DOHH2 (cell line): ENCODE measurements at regions not wholly inside any gene's neighbourhood (a gene's known extent, or its start where the extent isn't known, plus 50 kb on each side); places are given as distances from the start of the nearest gene placed in this dataset.
"Not testable (repeated sequence)": the region's sequence is repeated elsewhere in the genome, so short reads cannot be mapped to it uniquely, and the experiment has no call there.

Source experiments
- H3F3A ChIP-seq: fragments of 200-600 bp; sonication (generic), shearing (Covaris generic); 2 replicates; pipeline ENCODE4 v1.6.0; 2016; ENCODE audit warnings: antibody characterized with exemption, mild to moderate bottlenecking; ENCODE audit not compliant: control insufficient read depth, insufficient read depth
- H3K27ac ChIP-seq: fragments of 200-600 bp; sonication (generic); 2 replicates; pipeline ENCODE4 v1.5.1; 2014; ENCODE audit warnings: low read depth, mild to moderate bottlenecking, low read length, moderate library complexity
- H3K27me3 ChIP-seq: fragments of 200-600 bp; sonication (generic); 2 replicates; pipeline ENCODE4 v1.6.1; 2014; ENCODE audit warnings: mild to moderate bottlenecking, low read length, mixed read lengths; ENCODE audit not compliant: control insufficient read depth
- H3K36me3 ChIP-seq: fragments of 200-600 bp; sonication (generic); 2 replicates; pipeline ENCODE4 v1.6.1; 2014; ENCODE audit warnings: mild to moderate bottlenecking, low read length, moderate library complexity, mixed read lengths; ENCODE audit not compliant: control insufficient read depth
- H3K4me1 ChIP-seq: fragments of 200-600 bp; sonication (generic); 2 replicates; pipeline ENCODE4 v1.6.1; 2014; ENCODE audit warnings: mild to moderate bottlenecking, low read length, mixed read lengths; ENCODE audit not compliant: control insufficient read depth
- H3K4me2 ChIP-seq: fragments of 200-600 bp; sonication (generic); 2 replicates; pipeline ENCODE4 v1.6.0; 2014; ENCODE audit warnings: mild to moderate bottlenecking, low read length, moderate library complexity
- H3K4me3 ChIP-seq: fragments of 200-600 bp; sonication (generic); 2 replicates; pipeline ENCODE4 v1.5.1; 2014; ENCODE audit warnings: mild to moderate bottlenecking, low read length, mixed read lengths
- H3K79me2 ChIP-seq: fragments of 200-600 bp; sonication (generic); 2 replicates; pipeline ENCODE4 v1.6.1; 2014; ENCODE audit warnings: mild to moderate bottlenecking, low read length, mixed read lengths; ENCODE audit not compliant: control insufficient read depth
- H3K9me2 ChIP-seq: fragments of 200-600 bp; sonication (generic); replicated peaks from 2 replicates; pipeline ENCODE4 v1.6.1; 2014; ENCODE audit warnings: mild to moderate bottlenecking, low read length, mixed read lengths; ENCODE audit not compliant: control insufficient read depth
- H3K9me3 ChIP-seq: fragments of 200-600 bp; sonication (generic); 2 replicates; pipeline ENCODE4 v1.6.1; 2014; ENCODE audit warnings: antibody characterized with exemption, low read length, mixed read lengths; ENCODE audit not compliant: control insufficient read depth, insufficient read depth
- H4K20me1 ChIP-seq: fragments of 200-600 bp; sonication (generic); 2 replicates; pipeline ENCODE4 v1.6.0; 2014; ENCODE audit warnings: low read depth, mild to moderate bottlenecking, antibody characterized with exemption, low read length, moderate library complexity; ENCODE audit not compliant: control insufficient read depth, insufficient read depth
- EZH2phosphoT487 ChIP-seq: fragments of 200-600 bp; sonication (generic); IDR thresholded peaks from 2 replicates; pipeline ENCODE4 v1.6.1; 2017; ENCODE audit warnings: borderline replicate concordance, mild to moderate bottlenecking, antibody characterized with exemption, low read length, moderate library complexity, mixed read lengths
- TF ChIP-seq, protein P1 (sequence below): fragments of 200-600 bp; sonication (generic); IDR thresholded peaks from one replicate; pipeline ENCODE4 v1.5.1; 2014; ENCODE audit warnings: antibody characterized with exemption, mild to moderate bottlenecking, low read depth, low read length; ENCODE audit not compliant: poor library complexity, severe bottlenecking

DNA sequence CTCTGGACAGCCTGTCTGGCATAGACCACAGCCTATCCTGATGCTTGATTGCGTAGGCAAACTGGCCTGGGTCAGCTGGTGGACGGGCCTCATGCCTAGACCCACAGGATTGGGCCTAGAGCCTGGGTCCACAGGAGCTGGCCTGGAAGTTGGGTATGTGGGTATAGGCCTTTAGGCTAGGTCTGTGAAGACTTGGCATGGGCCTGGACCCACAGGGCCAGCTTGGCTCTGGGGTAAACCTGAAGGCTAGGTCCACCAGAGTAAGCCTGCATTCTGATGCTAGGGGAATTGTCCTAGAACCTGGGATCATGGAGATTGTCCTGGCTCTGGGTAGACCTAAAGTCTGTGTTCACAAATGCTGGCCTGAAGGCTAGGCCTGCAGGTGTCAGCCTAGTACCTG, 1293.7 kb downstream of the CNTNAP5 start:
- H3K4me2 ChIP-seq, result no peak overlapping the region

DNA sequence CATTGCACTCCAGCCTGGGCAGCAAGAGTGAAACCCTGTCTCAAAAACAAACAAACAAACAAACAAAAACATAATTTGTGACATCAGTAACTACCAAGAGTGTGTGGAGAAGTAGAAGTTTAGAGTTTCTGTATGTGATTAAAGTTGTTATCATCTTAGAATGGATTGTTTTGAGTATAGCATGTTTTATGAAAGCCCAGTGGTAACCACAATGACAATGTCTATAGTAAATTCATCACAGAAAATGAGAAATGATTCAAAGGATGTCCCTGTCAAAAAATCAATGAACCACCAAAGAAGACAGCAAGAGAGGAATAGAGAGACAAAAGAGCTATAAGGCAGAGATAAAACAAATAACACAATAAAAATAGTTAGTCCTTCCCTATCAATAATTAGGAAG, 1299.2 kb downstream of the CNTNAP5 start:
- no peaks in the 10 kb centered on the region for H3F3A ChIP-seq
- H3K4me1 ChIP-seq, result no peaks in the 10 kb centered on the region
- H3K79me2 ChIP-seq, result no peaks in the 10 kb centered on the region
- no peaks in the 10 kb centered on the region for H3K27me3 ChIP-seq
- H3K9me2 ChIP-seq, result no peaks in the 10 kb centered on the region
- H3K9me3 ChIP-seq, result no peaks in the 10 kb centered on the region
- H3K27ac ChIP-seq, result no peak overlapping the region
- H3K36me3 ChIP-seq, result no peaks in the 10 kb centered on the region
- TF ChIP-seq, protein P1, sequence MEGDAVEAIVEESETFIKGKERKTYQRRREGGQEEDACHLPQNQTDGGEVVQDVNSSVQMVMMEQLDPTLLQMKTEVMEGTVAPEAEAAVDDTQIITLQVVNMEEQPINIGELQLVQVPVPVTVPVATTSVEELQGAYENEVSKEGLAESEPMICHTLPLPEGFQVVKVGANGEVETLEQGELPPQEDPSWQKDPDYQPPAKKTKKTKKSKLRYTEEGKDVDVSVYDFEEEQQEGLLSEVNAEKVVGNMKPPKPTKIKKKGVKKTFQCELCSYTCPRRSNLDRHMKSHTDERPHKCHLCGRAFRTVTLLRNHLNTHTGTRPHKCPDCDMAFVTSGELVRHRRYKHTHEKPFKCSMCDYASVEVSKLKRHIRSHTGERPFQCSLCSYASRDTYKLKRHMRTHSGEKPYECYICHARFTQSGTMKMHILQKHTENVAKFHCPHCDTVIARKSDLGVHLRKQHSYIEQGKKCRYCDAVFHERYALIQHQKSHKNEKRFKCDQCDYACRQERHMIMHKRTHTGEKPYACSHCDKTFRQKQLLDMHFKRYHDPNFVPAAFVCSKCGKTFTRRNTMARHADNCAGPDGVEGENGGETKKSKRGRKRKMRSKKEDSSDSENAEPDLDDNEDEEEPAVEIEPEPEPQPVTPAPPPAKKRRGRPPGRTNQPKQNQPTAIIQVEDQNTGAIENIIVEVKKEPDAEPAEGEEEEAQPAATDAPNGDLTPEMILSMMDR, result no peak
- no peak for TF ChIP-seq EZH2phosphoT487
- no peaks in the 10 kb centered on the region for H4K20me1 ChIP-seq
- H3K4me3 ChIP-seq, result no peak overlapping the region
- no peak overlapping the region for H3K4me2 ChIP-seq

More for the DNA sequence above, 1293.7 kb downstream of the CNTNAP5 start:
- Histone ChIP-seq H3F3A (no peaks in the 10 kb centered on the region), H4K20me1 (no peaks in the 10 kb centered on the region), H3K36me3 (no peaks in the 10 kb centered on the region), H3K27me3 (no peaks in the 10 kb centered on the region), H3K4me3 (no peak overlapping the region), H3K9me2 (no peaks in the 10 kb centered on the region), H3K9me3 (no peaks in the 10 kb centered on the region; the same call in 1 of the 2 replicates), H3K4me1 (no peaks in the 10 kb centered on the region), H3K27ac (no peak overlapping the region), H3K79me2 (no peaks in the 10 kb centered on the region)
- TF ChIP-seq, protein P1, result no peak
- TF ChIP-seq EZH2phosphoT487, result no peak

DNA sequence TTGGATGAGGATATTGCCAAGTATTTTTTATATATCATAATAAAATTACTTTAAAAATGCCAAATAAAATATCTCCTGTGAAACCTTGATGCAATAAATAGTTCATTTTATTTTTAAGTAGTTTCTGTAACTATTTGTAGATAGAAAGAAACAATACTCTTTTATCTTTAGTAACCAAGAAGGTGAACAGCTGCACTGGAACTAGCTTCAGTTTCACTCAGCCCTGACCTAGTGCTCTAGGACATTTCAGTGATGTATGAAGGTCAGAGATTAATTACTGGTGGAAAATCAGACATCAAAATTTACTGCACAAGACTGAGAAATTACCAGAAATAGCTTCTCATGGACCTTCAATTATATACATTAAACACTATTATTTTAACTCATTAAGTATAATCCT, 1305.0 kb downstream of the CNTNAP5 start:
- Histone ChIP-seq H3K9me2 (no peaks in the 10 kb centered on the region), H3K79me2 (no peaks in the 10 kb centered on the region), H3K36me3 (no peaks in the 10 kb centered on the region), H3K9me3 (no peaks in the 10 kb centered on the region), H3K4me1 (no peaks in the 10 kb centered on the region), H3K4me3 (no peak overlapping the region), H3F3A (no peaks in the 10 kb centered on the region), H3K27ac (no peak overlapping the region), H3K27me3 (no peaks in the 10 kb centered on the region), H4K20me1 (no peaks in the 10 kb centered on the region), H3K4me2 (no peak overlapping the region)
- no peak for TF ChIP-seq EZH2phosphoT487
- TF ChIP-seq, protein P1, result no peak

DNA sequence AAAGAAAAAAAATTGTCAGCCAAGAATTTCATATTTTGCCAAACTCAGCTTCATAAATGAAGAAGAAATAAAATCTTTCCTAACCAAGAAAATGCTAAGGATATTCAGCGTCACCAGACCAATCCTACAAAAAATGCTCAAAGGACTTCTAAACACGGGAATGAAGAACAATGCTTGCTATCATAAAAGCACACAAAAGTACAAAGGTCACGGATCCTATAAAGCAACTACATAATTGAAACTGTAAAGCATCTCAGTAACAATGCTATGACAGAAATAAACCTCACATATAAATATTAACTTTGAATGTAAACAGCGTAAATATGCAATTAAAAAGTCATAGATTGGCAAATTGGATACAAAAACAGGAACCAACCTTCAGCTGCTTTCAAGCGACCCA, 1314.6 kb upstream of the GYPC start:
- Histone ChIP-seq H3K9me2 (no peaks in the 10 kb centered on the region), H3K27ac (no peak overlapping the region), H3K79me2 (no peaks in the 10 kb centered on the region), H3K36me3 (no peaks in the 10 kb centered on the region), H3K27me3 (no peaks in the 10 kb centered on the region), H3K4me3 (no peak overlapping the region), H3K9me3 (no peaks in the 10 kb centered on the region), H4K20me1 (no peaks in the 10 kb centered on the region), H3K4me2 (no peak overlapping the region), H3F3A (no peaks in the 10 kb centered on the region), H3K4me1 (no peaks in the 10 kb centered on the region)
- no peak for TF ChIP-seq EZH2phosphoT487
- TF ChIP-seq, protein P1, result no peak

DNA sequence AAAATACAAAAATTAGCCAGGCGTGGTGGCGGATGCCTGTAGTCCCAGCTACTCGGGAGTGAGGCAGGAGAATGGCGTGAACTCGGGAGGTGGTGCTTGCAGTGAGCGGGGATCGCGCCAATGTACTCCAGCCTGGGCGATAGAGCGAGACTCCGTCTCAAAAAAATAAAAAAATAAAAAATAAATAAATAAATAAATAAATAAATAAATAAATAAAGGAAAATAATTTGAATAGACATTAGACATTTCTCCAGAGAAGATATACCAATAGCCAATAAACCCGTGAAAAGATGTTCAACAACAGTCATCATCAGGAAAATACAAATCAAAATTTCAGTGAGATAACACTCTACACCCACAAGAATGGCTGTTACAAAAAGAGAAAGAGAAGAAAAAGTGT, 1302.4 kb upstream of the GYPC start:
- not testable (repeated sequence) for H3K79me2 ChIP-seq, H3K27ac ChIP-seq, H3K27me3 ChIP-seq, H3K9me3 ChIP-seq, H3K9me2 ChIP-seq, H3K36me3 ChIP-seq, H3K4me2 ChIP-seq, H3K4me1 ChIP-seq, H3K4me3 ChIP-seq, H3F3A ChIP-seq, H4K20me1 ChIP-seq
